ENCODE measurements at regions not wholly inside any gene's neighbourhood (a gene's known extent, or its start where the extent isn't known, plus 50 kb on each side); places are given as distances from the start of the nearest gene placed in this dataset.
"Not testable (repeated sequence)": the region's sequence is repeated elsewhere in the genome, so short reads cannot be mapped to it uniquely, and the experiment has no call there.

- no peak for DNase-seq (ENCODE audit: low read depth in 2 of 2)
Observed at GRCh38 chr2:231644426-231644825, 51.8 kb downstream of the TEX44 start.

- DNase-seq (ENCODE audit: low read depth in 2 of 2), result no peak
Observed at GRCh38 chr2:231646476-231646875, 53.8 kb downstream of the TEX44 start.

GRCh38 chr2:231648579-231649174 lies 56.0 kb downstream of the TEX44 start:
- peak in 1 of 2 donors; percentile 16 for DNase-seq (ENCODE audit: low read depth in 2 of 2)

GRCh38 chr2:231651561-231651960 lies 56.8 kb upstream of the PTMA start:
- DNase-seq (ENCODE audit: low read depth in 2 of 2), result not testable (repeated sequence)

- no peak for DNase-seq (ENCODE audit: low read depth in 2 of 2)
Observed at GRCh38 chr2:231655488-231655887, 52.8 kb upstream of the PTMA start.

- DNase-seq (ENCODE audit: low read depth in 2 of 2), result no peak
Observed at GRCh38 chr2:231655894-231656293, 52.4 kb upstream of the PTMA start.
